ENCODE measurements at regions not wholly inside any gene's neighbourhood (a gene's known extent, or its start where the extent isn't known, plus 50 kb on each side); places are given as distances from the start of the nearest gene placed in this dataset.

- Mint-ChIP-seq H3K9me3 (peaks cover 2% of the 10 kb centered on the region), H3K36me3 (ENCODE audit: low read depth) (no peaks in the 10 kb centered on the region), H3K27ac (no peak overlapping the region), H3K4me3 (no peak overlapping the region), H3K27me3 (no peaks in the 10 kb centered on the region), H3K4me1 (no peaks in the 10 kb centered on the region)
- no peak for TF ChIP-seq CTCF (IDR thresholded peaks at IDR 0.05)
- ATAC-seq (ENCODE audit: low read depth), result no peak
- intact Hi-C loops (cut with micrococcal nuclease), result no loop called here
- no peak for DNase-seq
- ChIA-PET POLR2A (no interaction called here), CTCF (no interaction called here)
Observed at GRCh38 chr2:766255-766654, 89.0 kb upstream of the TMEM18 start.

- CTCF ChIA-PET, result interaction anchor here (0.9 kb wide), 1 partner anchor 201 kb away, joined by 3 read pairs; no protein-coding TSS in a partner anchor
- Mint-ChIP-seq H3K4me3 (no peak overlapping the region), H3K27ac (no peak overlapping the region)
Observed at GRCh38 chr2:765369-765768, 88.2 kb upstream of the TMEM18 start.

GRCh38 chr2:763766-764525 is 86.7 kb upstream of the TMEM18 start:
- intact Hi-C loops (cut with micrococcal nuclease), result no loop called here
- ChIA-PET POLR2A (no interaction called here), CTCF (no interaction called here)
- TF ChIP-seq CTCF (IDR thresholded peaks at IDR 0.05), result no peak
- Mint-ChIP-seq H3K27ac (no peak overlapping the region), H3K4me1 (no peaks in the 10 kb centered on the region), H3K36me3 (ENCODE audit: low read depth) (no peaks in the 10 kb centered on the region), H3K9me3 (no peaks in the 10 kb centered on the region), H3K27me3 (no peaks in the 10 kb centered on the region), H3K4me3 (no peak overlapping the region)
- no peak for DNase-seq
- no peak for ATAC-seq (ENCODE audit: low read depth)

More at GRCh38 chr2:765369-765768, 88.2 kb upstream of the TMEM18 start:
- POLR2A ChIA-PET, result no interaction called here
- no peaks in the 10 kb centered on the region for H3K36me3 Mint-ChIP-seq (ENCODE audit: low read depth)
- no peaks in the 10 kb centered on the region for H3K4me1 Mint-ChIP-seq
- DNase-seq, result no peak
- TF ChIP-seq CTCF (IDR thresholded peaks at IDR 0.05), result no peak
- no peak for ATAC-seq (ENCODE audit: low read depth)
- no peaks in the 10 kb centered on the region for H3K27me3 Mint-ChIP-seq
- H3K9me3 Mint-ChIP-seq, result peaks cover 2% of the 10 kb centered on the region
- intact Hi-C loops (cut with micrococcal nuclease), result no loop called here

- H3K9me3 Mint-ChIP-seq, result no peaks in the 10 kb centered on the region
- intact Hi-C loops (cut with micrococcal nuclease), result no loop called here
- H3K27me3 Mint-ChIP-seq, result peaks cover 4% of the 10 kb centered on the region
- ATAC-seq (ENCODE audit: low read depth) (no peak), DNase-seq (no peak)
- H3K27ac Mint-ChIP-seq, result no peak overlapping the region
- no peak for TF ChIP-seq CTCF (IDR thresholded peaks at IDR 0.05)
- ChIA-PET POLR2A (no interaction called here), CTCF (no interaction called here)
- H3K4me1 Mint-ChIP-seq, result no peaks in the 10 kb centered on the region
- no peaks in the 10 kb centered on the region for H3K36me3 Mint-ChIP-seq (ENCODE audit: low read depth)
- H3K4me3 Mint-ChIP-seq, result no peak overlapping the region
Observed at GRCh38 chr2:762646-763045, 85.4 kb upstream of the TMEM18 start.

GRCh38 chr2:761384-761783 is 84.2 kb upstream of the TMEM18 start:
- Mint-ChIP-seq H3K9me3 (peaks cover 4% of the 10 kb centered on the region), H3K36me3 (ENCODE audit: low read depth) (no peaks in the 10 kb centered on the region), H3K4me1 (no peaks in the 10 kb centered on the region), H3K4me3 (no peak overlapping the region), H3K27ac (no peak overlapping the region), H3K27me3 (peaks cover 11% of the 10 kb centered on the region)
- POLR2A ChIA-PET, result no interaction called here
- DNase-seq, result no peak
- ATAC-seq (ENCODE audit: low read depth), result no peak
- CTCF ChIA-PET, result no interaction called here
- no peak for TF ChIP-seq CTCF (IDR thresholded peaks at IDR 0.05)
- intact Hi-C loops (cut with micrococcal nuclease), result no loop called here

All from activated B cell treated with CpG ODN at 0.5 μM for 24 hours (primary cell).